ENCODE measurements at regions not wholly inside any gene's neighbourhood (a gene's known extent, or its start where the extent isn't known, plus 50 kb on each side); places are given as distances from the start of the nearest gene placed in this dataset.

DNA sequence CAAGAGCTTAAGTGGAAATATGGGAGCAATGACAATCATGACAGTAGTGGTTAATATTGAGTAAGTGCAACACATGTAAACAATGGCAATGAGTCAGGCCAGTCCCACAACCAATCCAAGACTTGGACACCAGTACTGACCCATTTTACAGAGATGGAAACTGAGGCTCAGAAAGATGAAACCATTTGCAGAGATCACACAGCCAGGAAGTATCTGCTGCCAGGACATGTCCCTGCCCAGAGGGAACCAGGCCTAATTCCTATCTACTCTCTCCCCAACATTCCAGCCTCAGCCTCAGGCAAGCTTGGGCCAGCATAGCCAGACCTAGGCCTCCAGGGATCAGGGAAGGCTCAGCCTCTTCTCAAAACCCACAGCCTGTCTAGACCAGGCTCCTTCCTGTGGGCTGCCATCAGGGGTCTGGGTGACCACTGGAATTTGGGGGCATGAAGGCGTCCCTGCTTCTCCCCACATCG, 395.1 kb downstream of the MN1 start:
- no peak for DNase-seq

DNA sequence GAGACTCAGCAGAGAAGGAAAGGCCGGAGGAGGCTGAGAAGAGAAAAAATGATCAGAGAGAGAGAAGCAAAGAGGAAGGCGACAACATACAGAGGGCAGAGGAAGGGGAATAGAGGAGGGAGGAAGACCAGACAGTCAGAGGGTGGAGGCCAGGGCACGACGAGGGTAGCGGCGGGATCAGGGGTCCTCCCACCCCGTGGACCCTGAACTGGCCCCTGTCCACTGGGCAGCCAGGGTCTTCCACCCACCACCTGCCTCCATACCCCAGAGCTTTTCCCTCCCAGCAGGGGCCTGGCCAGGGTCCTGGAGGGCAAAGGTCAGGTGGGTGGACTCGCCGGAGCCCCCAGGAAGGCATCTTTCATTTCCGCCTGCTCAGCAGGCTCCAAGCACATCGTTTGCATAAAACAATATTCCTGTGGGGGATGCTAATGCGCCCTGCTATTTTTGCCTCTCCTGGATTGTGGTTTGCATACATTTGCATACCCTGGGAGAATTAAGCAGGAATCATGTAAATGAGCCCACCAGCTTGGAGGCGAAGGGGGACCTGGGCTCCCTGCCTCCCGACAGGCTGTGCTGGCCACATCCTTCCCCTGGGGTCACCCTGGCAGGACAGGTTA, 394.1 kb downstream of the MN1 start:
- DNase-seq = no peak

GRCh38 chr22:27408068-27408467, 393.5 kb downstream of the MN1 start:
- DNase-seq = no peak

DNA sequence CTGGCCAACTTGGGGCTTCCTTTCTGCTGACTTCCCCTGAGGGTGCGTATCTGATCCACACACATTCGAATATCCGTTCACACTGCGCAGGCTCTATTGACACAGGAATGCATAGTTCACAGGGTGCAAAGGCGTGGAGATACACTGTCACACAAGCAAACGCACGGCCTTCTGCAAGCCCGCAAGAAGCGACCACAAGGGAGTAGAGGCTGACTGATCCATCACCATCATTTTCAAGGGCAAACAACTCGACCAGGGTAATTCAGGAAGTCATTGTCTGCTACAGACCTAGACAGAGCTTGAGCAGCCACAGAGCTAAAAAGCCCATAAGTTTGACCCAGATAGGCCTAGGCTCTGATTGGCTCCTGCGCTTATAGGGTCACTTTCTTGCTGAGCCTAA, 392.3 kb downstream of the MN1 start:
- DNase-seq = no peak

GRCh38 chr22:27412866-27413445, 388.6 kb downstream of the MN1 start:
- no peak for DNase-seq

DNA sequence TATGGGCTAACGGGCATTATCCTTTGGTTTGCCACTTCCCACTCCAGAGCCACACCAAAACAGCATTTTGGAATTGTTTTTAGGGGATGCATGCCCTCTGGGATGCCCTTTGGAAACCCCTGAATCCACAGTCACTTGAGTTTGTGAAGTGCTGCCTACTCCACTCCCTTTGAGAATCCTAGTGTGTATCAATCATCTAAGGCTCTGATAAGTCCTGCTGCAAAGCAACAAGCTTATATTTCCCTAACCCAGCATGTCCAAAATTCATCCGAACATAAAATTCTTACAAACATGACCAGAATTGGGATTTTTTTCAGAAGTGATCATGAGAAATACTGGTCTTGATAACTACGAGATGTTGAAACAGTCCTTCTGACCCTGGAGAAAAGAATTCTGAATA, 387.9 kb downstream of the MN1 start:
- no peak for DNase-seq

DNA sequence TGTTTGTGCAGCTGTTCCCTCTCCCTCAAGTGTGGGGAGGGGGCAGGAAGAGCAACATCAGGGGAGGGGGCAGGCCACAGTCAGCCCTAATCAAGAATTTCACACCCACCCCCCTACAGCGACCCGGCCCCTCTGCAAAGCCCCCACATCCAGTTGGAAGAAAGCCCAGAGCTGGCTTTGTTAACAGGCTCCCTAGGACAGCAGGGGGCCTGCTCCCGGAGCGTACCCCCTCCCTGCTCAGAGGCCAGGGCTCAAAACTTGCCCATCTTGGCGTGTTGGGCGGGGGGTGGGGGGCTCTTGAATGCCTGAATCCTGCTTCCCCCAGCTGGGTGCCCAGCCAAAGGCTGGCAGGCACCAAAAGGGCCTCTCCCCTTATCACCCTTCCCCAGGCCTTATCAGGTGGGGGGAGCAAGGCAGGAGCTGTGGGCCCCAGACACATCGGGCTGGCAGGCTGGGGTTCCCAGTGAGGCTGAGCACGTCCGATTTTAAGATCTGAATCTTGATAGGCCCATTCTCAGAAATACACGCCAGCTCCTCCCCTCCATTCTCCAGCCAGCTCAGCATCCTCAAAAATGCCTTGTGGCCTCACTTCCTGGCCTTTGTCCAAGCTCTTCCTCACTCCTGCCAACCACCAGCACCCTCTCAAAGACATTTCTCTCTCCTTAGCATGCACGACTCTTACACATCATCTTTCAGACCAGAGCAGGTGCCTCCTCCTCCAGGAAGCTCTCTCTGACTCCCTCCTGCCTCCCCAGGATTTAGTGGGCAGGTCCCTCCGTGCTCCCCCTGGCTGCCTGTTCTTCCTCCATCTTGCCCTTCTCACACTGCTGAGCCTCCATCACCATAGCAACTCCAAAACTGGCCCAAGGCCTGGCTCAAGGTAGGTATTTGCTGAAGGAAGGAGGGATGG, 384.8 kb downstream of the MN1 start:
- DNase-seq = peak; percentile 83

- DNase-seq = no peak
Measured at GRCh38 chr22:27417421-27417814, 384.1 kb downstream of the MN1 start.

DNA sequence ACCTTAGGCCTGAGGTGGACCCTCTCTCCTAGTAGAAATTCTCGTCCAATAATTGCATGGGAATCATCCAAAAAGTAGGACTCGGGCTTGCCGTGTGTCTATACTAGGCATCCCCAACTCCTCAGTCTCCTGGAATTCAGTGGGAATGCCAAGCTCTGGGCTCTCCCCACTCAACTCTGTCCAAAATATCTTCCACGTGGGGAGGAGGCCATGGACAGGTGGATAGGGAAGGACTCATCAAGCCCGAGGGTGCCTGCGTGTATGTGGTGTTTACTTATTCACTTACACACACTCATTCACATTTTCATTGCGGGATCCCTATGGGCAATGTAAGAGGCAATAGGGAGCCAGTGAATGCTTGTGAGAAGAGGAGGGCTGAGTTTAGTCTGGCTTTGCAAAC, 383.3 kb downstream of the MN1 start:
- DNase-seq = no peak

GRCh38 chr22:27419473-27419872, 382.1 kb downstream of the MN1 start:
- DNase-seq = no peak

GRCh38 chr22:27420195-27420816, 381.2 kb downstream of the MN1 start:
- DNase-seq = no peak

GRCh38 chr22:27420817-27421361, 380.7 kb downstream of the MN1 start:
- DNase-seq = peak; percentile 65

DNA sequence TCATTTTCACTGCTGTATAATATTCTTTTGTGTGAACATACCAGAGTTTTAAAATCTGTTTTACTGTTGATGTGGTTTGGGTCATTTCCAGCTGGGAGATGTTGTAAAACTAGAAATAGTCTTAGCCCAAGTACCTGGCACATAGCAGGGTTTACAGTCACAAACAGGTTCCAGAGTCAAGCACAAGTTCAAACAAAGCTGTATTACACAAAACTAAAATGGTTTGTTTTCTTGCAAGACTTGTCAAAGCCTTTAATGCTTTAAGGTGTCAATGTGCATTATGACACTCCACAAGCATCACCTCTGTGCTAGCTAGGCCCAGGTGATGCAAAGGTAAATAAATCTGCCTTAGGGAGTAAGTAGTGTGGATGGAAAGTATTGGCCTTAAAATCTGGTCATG, 379.1 kb downstream of the MN1 start:
- no peak for DNase-seq

- DNase-seq = no peak
Measured at GRCh38 chr22:27424319-27424718, 377.2 kb downstream of the MN1 start.

DNA sequence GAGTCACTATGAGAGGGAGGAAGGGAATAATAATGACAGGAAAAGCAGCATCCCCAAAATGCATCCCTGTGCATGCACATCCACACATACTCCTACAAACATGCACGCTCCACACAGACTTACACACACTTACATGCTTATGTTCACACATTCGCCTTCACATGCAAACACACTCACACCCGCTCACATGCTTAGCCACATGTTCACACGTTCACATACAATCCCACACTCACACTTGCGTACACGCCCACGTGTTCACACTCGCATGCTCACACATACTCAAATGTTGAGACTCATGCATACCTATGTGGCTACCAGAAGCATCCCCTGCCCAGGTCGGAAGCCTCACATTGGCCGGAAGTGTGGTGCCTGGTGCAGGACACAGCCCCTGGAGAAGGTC, 372.1 kb downstream of the MN1 start:
- no peak for DNase-seq

- no peak for DNase-seq
Measured at GRCh38 chr22:27431081-27431480, 370.5 kb downstream of the MN1 start.

GRCh38 chr22:27431896-27432295, 369.7 kb downstream of the MN1 start:
- DNase-seq = no peak

GRCh38 chr22:27433099-27433498, 368.5 kb downstream of the MN1 start:
- no peak for DNase-seq

GRCh38 chr22:27433585-27434190, 367.9 kb downstream of the MN1 start:
- DNase-seq = no peak

DNA sequence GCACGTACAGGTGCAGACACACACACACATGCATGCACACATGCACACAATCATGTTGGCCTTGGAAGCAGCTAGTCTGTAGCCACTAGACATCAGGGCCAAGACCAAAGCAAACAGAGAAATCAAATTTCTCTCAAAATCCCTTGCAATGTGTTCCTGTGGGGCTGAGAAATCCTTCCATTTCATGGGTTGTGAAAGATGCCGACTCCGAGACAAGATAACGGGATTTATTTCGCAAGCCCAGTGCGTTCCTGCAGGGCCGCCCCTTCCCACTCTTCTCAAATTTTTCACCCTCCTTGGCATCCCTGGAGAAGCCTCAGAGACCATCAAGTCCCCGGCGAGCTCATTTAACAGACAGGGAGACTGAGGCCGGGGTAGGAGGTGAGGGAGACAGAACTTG, 366.7 kb downstream of the MN1 start:
- DNase-seq = no peak

DNA sequence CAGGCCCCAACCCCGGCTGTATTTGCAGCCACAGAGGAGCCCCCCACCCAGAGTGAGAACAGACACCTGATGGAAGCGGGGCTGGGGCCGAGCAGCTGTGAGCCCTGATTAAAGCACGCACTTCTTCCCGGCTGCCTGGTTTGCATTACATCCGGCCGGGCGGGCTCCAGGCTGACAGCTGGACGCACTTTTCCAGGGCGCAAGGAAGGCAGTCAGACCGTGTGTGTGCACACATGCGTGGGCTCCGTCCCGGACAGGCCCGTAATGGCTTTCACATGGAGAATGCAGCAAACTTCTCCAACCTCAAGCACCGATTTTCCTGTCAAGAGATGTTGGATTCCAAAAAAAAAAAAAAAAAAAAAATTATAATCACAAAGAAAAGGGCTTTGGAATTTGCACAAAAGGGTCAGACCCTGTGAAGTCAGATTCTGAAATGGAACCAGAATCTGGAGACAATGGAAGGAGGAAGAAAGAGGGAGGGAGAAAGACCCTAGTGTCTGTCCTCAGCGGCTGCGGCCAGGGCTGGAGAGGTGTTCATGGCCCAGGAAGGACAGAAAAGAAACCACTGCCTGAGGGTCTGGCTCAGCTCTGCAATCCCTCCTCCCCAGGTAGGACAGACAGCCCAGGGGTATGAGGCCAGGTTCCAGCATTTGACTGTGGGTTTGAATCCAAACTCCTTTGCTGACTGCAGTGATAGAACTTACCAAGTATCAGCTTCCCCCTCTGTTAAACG, 365.5 kb downstream of the MN1 start:
- no peak for DNase-seq

DNA sequence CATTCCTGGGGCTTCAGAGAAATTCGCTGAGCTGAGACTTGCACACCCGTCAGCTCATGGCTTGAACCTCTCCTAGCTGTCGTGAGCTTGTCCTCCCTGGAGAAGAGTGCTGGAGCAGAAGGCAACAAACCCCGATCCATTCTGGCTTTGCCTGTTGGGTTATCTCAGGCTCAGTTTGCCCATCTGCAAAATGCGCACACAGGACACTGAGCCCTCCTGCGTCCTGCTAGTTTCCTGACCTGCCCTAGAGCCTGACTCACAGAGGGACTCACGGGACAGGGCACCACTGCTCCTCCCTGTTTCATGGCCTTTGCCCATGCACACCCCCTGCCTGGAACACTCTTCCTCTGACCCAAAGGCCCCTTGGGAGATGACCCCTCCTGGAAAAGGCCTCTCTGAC, 365.0 kb downstream of the MN1 start:
- no peak for DNase-seq

All from kidney glomerular epithelial cell (primary cell).